Tibial nerve (tissue), 4 donors: ENCODE measurements at regions not wholly inside any gene's neighbourhood (a gene's known extent, or its start where the extent isn't known, plus 50 kb on each side); places are given as distances from the start of the nearest gene placed in this dataset.

Experiments used
- DNase-seq, 2 donors: peaks; one replicate each; pipeline ENCODE4 v3.0.0-alpha.2; 2019; ENCODE audit warnings: low spot score in 2 of 2
- H3K27ac ChIP-seq, 4 donors: fragments of 200-600 bp; sonication (generic) in 3 of 4; one replicate each; pipeline ENCODE4 v1.5.1; 2017 to 2019; ENCODE audit warnings: mild to moderate bottlenecking in 1 of 4
- H3K27me3 ChIP-seq, 2 donors: fragments of 200-600 bp; sonication (generic) in 1 of 2; one replicate each; pipeline versions ENCODE4 v1.5.1 to v1.6.0; 2017 to 2019
- H3K36me3 ChIP-seq, 3 donors: fragments of 200-600 bp; sonication (generic); one replicate each; pipeline ENCODE4 v1.5.1; 2018 to 2019
- H3K4me1 ChIP-seq, 4 donors: fragments of 200-600 bp; sonication (generic) in 3 of 4; one replicate each; pipeline ENCODE4 v1.5.1; 2017 to 2019
- H3K4me3 ChIP-seq, 4 donors: fragments of 200-600 bp; sonication (generic) in 3 of 4; one replicate each; pipeline ENCODE4 v1.5.1; 2017 to 2019; ENCODE audit warnings: mild to moderate bottlenecking in 1 of 4, moderate library complexity in 1 of 4
- H3K9me3 ChIP-seq, 4 donors: fragments of 200-600 bp; sonication (generic) in 3 of 4; one replicate each; pipeline ENCODE4 v1.5.1; 2017 to 2019
- CTCF ChIP-seq, 5 experiments: fragments of 200-600 bp in 3 of 5; fragments of 450-650 bp in 2 of 5; sonication (generic) in 3 of 5; IDR thresholded peaks; one replicate each; pipeline ENCODE4 v1.5.1; 2016 to 2019; ENCODE audit warnings: antibody characterized with exemption in 5 of 5, mild to moderate bottlenecking in 3 of 5, moderate library complexity in 2 of 5
- EP300 ChIP-seq, 2 donors: sonication (generic); formaldehyde crosslinking; IDR thresholded peaks; one replicate each; pipeline ENCODE4 v1.6.1; 2017; ENCODE audit warnings: antibody characterized with exemption in 2 of 2, mild to moderate bottlenecking in 1 of 2
- POLR2A ChIP-seq, 2 donors: fragments of 450-650 bp; IDR thresholded peaks; one replicate each; pipeline ENCODE4 v1.6.1; 2017; ENCODE audit warnings: antibody characterized with exemption in 2 of 2, mild to moderate bottlenecking in 2 of 2, moderate library complexity in 2 of 2
- WGBS, 2 donors: methylation state at CpG; one replicate each; pipeline ENCODE4 v1.1.5; 2018; 5-methylcytosine and 5-hydroxymethylcytosine counted together

GRCh38 chr6:41475164-41475563 is 71.0 kb upstream of the FOXP4 start:
- Histone ChIP-seq H3K4me3 (no peak overlapping the region), H3K9me3 (no peaks in the 10 kb centered on the region), H3K27ac (no peak overlapping the region), H3K27me3 (peaks cover 0 to 24% of the 10 kb centered on the region in 2 donors), H3K4me1 (peaks cover 0 to 15% (median 4%) of the 10 kb centered on the region in 4 donors), H3K36me3 (no peaks in the 10 kb centered on the region)
- DNase-seq = no peak
- TF ChIP-seq CTCF (IDR thresholded peaks at IDR 0.05) (no peak), POLR2A (IDR thresholded peaks at IDR 0.05) (no peak), EP300 (IDR thresholded peaks at IDR 0.05) (no peak)
- 68 to 74% methylated on average over 6 of the region's 6 CpGs for WGBS, 2 donors

DNA sequence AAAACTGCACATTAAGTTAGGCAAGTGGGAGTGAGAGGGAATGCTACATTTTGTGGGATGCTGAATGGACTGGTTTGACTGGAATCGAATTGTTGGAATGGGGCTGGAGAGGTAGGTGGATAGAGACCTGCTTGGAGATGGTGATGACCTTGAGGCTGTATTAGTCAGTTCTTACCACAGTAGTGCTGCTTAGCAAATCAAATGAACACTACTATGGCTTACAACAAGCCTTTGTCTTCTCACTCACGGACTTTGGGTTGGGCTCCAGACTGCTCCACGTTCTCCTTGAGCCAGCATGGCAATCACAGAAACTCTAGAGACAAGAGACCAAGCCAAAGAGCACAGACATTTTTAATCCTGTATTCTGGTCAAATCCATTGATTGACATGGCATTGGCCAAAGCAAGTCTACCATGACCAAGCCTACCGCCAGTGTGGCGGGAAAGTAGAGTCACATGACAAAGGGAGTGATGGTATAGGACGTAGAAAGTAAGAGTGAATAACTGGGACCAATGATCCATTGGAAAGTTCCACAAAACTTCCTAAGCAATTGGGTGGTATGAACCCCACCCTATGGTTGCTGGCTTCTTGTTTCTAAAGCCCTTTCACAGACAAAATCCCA is 70.3 kb upstream of the FOXP4 start:
- 76 to 84% methylated on average over 6 of the region's 6 CpGs for WGBS, 2 donors
- peaks cover 0 to 17% of the 10 kb centered on the region in 2 donors for H3K27me3 ChIP-seq
- DNase-seq = no peak
- H3K9me3 ChIP-seq = no peaks in the 10 kb centered on the region
- no peaks in the 10 kb centered on the region for H3K36me3 ChIP-seq
- no peak overlapping the region for H3K4me3 ChIP-seq
- no peak for TF ChIP-seq EP300 (IDR thresholded peaks at IDR 0.05)
- TF ChIP-seq POLR2A (IDR thresholded peaks at IDR 0.05) = no peak
- TF ChIP-seq CTCF (IDR thresholded peaks at IDR 0.05) = no peak
- peaks cover 0 to 8% (median under 1%) of the 10 kb centered on the region in 4 donors for H3K4me1 ChIP-seq
- H3K27ac ChIP-seq = no peak overlapping the region

- Histone ChIP-seq H3K27ac (no peak overlapping the region), H3K4me3 (no peak overlapping the region), H3K36me3 (no peaks in the 10 kb centered on the region), H3K9me3 (no peaks in the 10 kb centered on the region), H3K27me3 (peaks cover 0 to 12% of the 10 kb centered on the region in 2 donors), H3K4me1 (peaks cover 0 to 2% (median 0%) of the 10 kb centered on the region in 4 donors)
- WGBS, 2 donors = 78 to 86% methylated on average over 4 of the region's 4 CpGs
- TF ChIP-seq POLR2A (IDR thresholded peaks at IDR 0.05) = no peak
- no peak for DNase-seq
Measured at GRCh38 chr6:41476401-41476800, 69.8 kb upstream of the FOXP4 start.

GRCh38 chr6:41477572-41477971 is 68.6 kb upstream of the FOXP4 start:
- no peaks in the 10 kb centered on the region for H3K9me3 ChIP-seq
- DNase-seq = no peak
- no peaks in the 10 kb centered on the region for H3K36me3 ChIP-seq
- no peak overlapping the region for H3K27ac ChIP-seq
- peaks cover 0 to 8% of the 10 kb centered on the region in 2 donors for H3K27me3 ChIP-seq
- 51 to 90% methylated on average over 3 of the region's 3 CpGs for WGBS, 2 donors
- H3K4me1 ChIP-seq = no peaks in the 10 kb centered on the region
- H3K4me3 ChIP-seq = no peak overlapping the region
- TF ChIP-seq POLR2A (IDR thresholded peaks at IDR 0.05) (no peak), CTCF (IDR thresholded peaks at IDR 0.05) (no peak), EP300 (IDR thresholded peaks at IDR 0.05) (no peak)

DNA sequence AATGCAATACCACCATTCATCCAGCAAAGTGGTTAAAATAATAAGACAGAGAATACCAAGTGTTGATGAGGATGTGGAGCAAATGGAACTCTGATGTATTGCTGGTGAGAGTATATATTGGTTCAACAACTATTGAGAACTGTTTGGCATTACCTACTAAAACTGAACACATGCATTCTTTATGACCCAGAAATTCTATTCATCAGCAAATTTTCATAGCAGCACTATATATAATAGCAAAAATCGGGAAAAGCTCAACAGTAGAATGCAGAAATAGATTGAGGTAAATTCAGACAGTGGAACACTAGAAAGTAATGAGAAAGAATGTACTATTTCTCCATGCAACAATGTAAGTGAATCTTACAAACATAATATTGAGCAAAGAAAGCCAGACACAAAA is 62.2 kb upstream of the FOXP4 start:
- H3K27ac ChIP-seq = no peak overlapping the region
- H3K36me3 ChIP-seq = no peaks in the 10 kb centered on the region
- H3K9me3 ChIP-seq = no peaks in the 10 kb centered on the region
- H3K4me3 ChIP-seq = no peak overlapping the region
- no peaks in the 10 kb centered on the region for H3K27me3 ChIP-seq
- no peak for DNase-seq
- peaks cover 0 to 16% (median 10%) of the 10 kb centered on the region in 4 donors for H3K4me1 ChIP-seq
- TF ChIP-seq EP300 (IDR thresholded peaks at IDR 0.05) = no peak
- TF ChIP-seq CTCF (IDR thresholded peaks at IDR 0.05) = no peak
- no peak for TF ChIP-seq POLR2A (IDR thresholded peaks at IDR 0.05)
- WGBS, 2 donors = 84 to 89% methylated on average over 1 of the region's 1 CpG
